Stimulated activated naive CD8-positive, alpha-beta T cell treated with anti-CD3 and anti-CD28 coated beads, Interleukin-15, Interleukin-2, amounts not matched to agents 100 ng/mL and 50 ng/mL, for 24 hours (primary cell): ENCODE measurements at regions not wholly inside any gene's neighbourhood (a gene's known extent, or its start where the extent isn't known, plus 50 kb on each side); places are given as distances from the start of the nearest gene placed in this dataset.
"Not testable (repeated sequence)": the region's sequence is repeated elsewhere in the genome, so short reads cannot be mapped to it uniquely, and the experiment has no call there.

ENCODE experiments used
- H3K27ac Mint-ChIP-seq: one replicate; pipeline ENCODE4 v1.8.0; 2021; ENCODE audit warnings: mild to moderate bottlenecking, mixed read lengths
- H3K27me3 Mint-ChIP-seq: one replicate; pipeline ENCODE4 v1.8.0; 2021; ENCODE audit warnings: mixed read lengths
- H3K36me3 Mint-ChIP-seq: one replicate; pipeline ENCODE4 v1.8.0; 2021; ENCODE audit warnings: low read depth, mixed read lengths
- H3K4me1 Mint-ChIP-seq: one replicate; pipeline ENCODE4 v1.8.0; 2021; ENCODE audit warnings: low read depth, mixed read lengths
- H3K4me3 Mint-ChIP-seq: one replicate; pipeline ENCODE4 v1.8.0; 2021; ENCODE audit warnings: mild to moderate bottlenecking, mixed read lengths
- H3K9me3 Mint-ChIP-seq: one replicate; pipeline ENCODE4 v1.8.0; 2021; ENCODE audit warnings: mixed read lengths

DNA sequence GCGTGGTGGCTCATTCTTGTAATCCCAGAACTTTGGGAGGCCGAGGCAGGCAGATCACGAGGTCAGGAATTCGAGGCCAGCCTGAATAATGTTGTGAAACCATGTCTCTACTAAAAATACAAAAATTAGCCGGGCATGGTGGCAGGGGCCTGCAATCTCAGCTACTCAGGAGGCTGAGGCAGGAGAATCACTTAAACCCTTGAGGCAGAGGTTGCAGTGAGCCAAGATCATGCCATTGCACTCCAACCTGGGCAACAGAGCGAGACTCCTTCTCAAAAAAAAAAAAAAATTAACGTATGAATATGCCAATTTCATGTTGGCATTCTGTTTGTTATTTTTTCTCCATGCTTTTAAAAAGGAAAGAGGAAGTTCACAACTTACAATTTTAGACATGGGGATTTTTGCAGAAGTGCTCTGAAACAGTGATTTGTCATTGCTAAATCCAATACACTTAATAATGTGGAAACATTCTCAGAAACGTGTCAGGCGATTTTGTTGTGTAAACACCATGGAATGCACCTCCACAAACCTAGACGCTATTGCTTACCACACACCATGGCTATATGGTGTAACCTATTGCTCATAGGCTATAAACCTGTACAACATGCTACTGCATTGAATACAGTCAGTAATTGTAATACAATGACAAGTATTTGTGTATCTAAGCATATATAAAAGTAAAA is 115.9 kb upstream of the PCDH20 start:
- Mint-ChIP-seq H3K9me3 (no peaks in the 10 kb centered on the region), H3K36me3 (no peaks in the 10 kb centered on the region), H3K27me3 (no peaks in the 10 kb centered on the region), H3K27ac (no peak overlapping the region), H3K4me3 (no peak overlapping the region), H3K4me1 (no peaks in the 10 kb centered on the region)

- H3K36me3 Mint-ChIP-seq, H3K9me3 Mint-ChIP-seq, H3K27ac Mint-ChIP-seq, H3K4me3 Mint-ChIP-seq, H3K27me3 Mint-ChIP-seq, H3K4me1 Mint-ChIP-seq: not testable (repeated sequence)
Measured at GRCh38 chr13:61519214-61519613, 103.6 kb upstream of the PCDH20 start.

- no peaks in the 10 kb centered on the region for H3K27me3 Mint-ChIP-seq
- H3K36me3 Mint-ChIP-seq, result no peaks in the 10 kb centered on the region
- H3K4me3 Mint-ChIP-seq, result no peak overlapping the region
- no peak overlapping the region for H3K27ac Mint-ChIP-seq
- H3K4me1 Mint-ChIP-seq, result no peaks in the 10 kb centered on the region
- peaks cover 13% of the 10 kb centered on the region for H3K9me3 Mint-ChIP-seq
Measured at GRCh38 chr13:61508936-61509335, 93.3 kb upstream of the PCDH20 start.

DNA sequence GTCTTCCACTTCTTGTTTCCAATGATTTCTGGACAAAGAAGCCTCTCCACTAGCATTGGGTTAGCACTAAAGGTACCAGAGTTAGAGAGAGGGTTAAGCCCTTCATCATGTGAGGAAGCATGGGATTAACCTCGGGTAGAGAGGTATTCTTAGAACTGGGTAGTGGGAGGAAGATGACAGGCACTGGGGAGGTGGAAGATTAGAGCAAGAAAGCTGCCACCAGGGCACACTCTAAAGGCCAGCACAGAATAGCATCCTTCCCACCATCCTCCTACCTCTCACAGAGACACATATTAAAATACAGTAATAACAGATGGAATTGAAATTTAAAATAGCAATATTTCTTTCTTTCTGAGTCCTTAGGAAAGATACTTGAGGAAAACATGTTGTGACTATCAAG is 84.5 kb upstream of the PCDH20 start:
- no peak overlapping the region for H3K4me3 Mint-ChIP-seq
- H3K36me3 Mint-ChIP-seq, result no peaks in the 10 kb centered on the region
- no peak overlapping the region for H3K27ac Mint-ChIP-seq
- H3K4me1 Mint-ChIP-seq, result no peaks in the 10 kb centered on the region
- peaks cover 3% of the 10 kb centered on the region for H3K9me3 Mint-ChIP-seq
- no peaks in the 10 kb centered on the region for H3K27me3 Mint-ChIP-seq

DNA sequence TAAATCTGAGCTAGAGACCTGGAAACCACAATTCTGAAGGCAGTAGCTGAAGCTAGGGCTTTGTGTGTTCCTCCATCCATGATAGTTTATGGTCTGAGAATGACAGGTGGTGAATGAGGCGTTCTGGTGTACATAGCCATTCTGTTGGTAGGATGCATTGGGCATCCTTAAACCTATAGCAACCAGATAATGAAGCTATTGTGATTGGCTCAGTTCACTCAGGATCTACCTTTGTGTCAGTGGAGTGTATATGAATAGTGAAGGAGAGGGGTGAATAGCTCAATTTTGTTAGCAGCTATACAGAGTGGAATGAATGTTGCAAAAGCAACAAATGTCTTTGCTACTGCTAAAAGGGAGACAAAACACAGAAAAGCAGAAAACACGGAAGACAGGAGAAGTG is 80.0 kb upstream of the PCDH20 start:
- Mint-ChIP-seq H3K9me3 (peaks cover 3% of the 10 kb centered on the region), H3K36me3 (no peaks in the 10 kb centered on the region), H3K4me1 (no peaks in the 10 kb centered on the region), H3K27me3 (no peaks in the 10 kb centered on the region), H3K4me3 (no peak overlapping the region), H3K27ac (no peak overlapping the region)

- not testable (repeated sequence) for H3K36me3 Mint-ChIP-seq, H3K4me3 Mint-ChIP-seq, H3K27ac Mint-ChIP-seq, H3K4me1 Mint-ChIP-seq, H3K27me3 Mint-ChIP-seq, H3K9me3 Mint-ChIP-seq
Measured at GRCh38 chr13:61493556-61493955, 77.9 kb upstream of the PCDH20 start.

DNA sequence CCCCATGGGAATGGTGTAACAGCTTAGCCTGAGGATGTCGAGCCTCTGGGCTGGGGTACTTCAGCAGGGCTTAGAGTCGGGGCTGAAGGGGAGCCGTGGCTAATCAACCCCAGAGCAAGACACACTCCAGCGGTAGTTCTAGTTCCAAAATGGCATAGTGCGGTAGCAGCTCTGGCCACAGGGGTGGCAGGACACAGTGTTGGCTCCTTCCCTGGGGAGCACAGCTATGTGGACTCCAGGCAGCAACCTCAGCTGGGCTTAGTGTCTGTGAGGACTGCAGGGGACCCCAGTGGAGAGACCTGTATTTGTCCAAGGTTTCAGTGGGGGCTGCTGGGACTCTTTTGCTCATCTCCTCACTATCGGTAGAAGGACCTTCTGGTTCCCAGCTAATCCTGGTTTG is 70.8 kb upstream of the PCDH20 start:
- no peaks in the 10 kb centered on the region for H3K36me3 Mint-ChIP-seq
- H3K27me3 Mint-ChIP-seq, result no peaks in the 10 kb centered on the region
- H3K4me3 Mint-ChIP-seq, result no peak overlapping the region
- no peak overlapping the region for H3K27ac Mint-ChIP-seq
- H3K9me3 Mint-ChIP-seq, result no peaks in the 10 kb centered on the region
- no peaks in the 10 kb centered on the region for H3K4me1 Mint-ChIP-seq

GRCh38 chr13:61485128-61485765 is 69.6 kb upstream of the PCDH20 start:
- Mint-ChIP-seq H3K27me3 (no peaks in the 10 kb centered on the region), H3K9me3 (no peaks in the 10 kb centered on the region), H3K36me3 (no peaks in the 10 kb centered on the region), H3K4me1 (no peaks in the 10 kb centered on the region), H3K4me3 (no peak overlapping the region), H3K27ac (no peak overlapping the region)

- no peaks in the 10 kb centered on the region for H3K27me3 Mint-ChIP-seq
- no peak overlapping the region for H3K27ac Mint-ChIP-seq
- peaks cover 9% of the 10 kb centered on the region for H3K9me3 Mint-ChIP-seq
- H3K4me3 Mint-ChIP-seq, result no peak overlapping the region
- no peaks in the 10 kb centered on the region for H3K4me1 Mint-ChIP-seq
- H3K36me3 Mint-ChIP-seq, result no peaks in the 10 kb centered on the region
Measured at GRCh38 chr13:61477619-61478018, 62.0 kb upstream of the PCDH20 start.

DNA sequence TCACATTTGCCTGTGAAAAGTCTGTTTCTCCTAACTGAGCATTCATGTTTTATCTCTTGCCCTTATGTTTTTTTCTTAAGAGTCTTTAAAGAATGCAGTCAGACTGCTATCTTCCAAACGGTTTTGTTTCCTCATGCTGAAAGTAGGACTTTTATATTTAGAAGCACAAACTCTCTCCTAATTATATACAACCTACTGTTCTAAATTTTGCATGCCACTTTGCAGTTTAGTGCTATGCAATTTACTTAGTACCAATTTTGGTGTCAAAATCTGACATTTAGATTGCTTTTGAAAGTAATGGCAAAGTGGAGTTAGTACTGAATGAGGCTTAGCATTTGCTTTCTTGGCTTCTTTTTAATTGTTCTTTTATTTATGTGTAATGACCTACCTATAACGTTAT is 55.1 kb upstream of the PCDH20 start:
- H3K27ac Mint-ChIP-seq, result no peak overlapping the region
- H3K36me3 Mint-ChIP-seq, result no peaks in the 10 kb centered on the region
- H3K4me1 Mint-ChIP-seq, result no peaks in the 10 kb centered on the region

DNA sequence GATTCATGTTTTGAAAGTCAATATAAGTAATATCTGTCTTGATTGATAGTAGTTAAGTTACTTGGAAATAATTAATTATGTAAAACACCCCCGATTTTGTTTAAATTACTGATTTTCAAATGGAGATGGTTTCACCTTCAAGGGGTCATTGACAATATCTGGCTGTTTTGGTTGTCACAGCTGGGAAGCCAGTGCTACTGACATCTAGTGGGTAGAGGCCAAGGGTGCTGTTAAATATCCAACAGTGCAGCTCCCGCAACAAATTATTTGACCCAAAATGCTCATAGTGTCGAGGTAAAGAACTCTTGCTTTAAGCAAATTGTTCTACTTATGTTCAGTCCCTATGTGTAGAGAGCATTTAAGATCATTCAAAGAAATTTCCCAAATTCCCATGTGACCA is 50.6 kb upstream of the PCDH20 start:
- H3K27me3 Mint-ChIP-seq, result no peaks in the 10 kb centered on the region
- H3K9me3 Mint-ChIP-seq, result no peaks in the 10 kb centered on the region
- no peaks in the 10 kb centered on the region for H3K36me3 Mint-ChIP-seq
- no peak overlapping the region for H3K27ac Mint-ChIP-seq
- H3K4me3 Mint-ChIP-seq, result no peak overlapping the region
- no peaks in the 10 kb centered on the region for H3K4me1 Mint-ChIP-seq

More for the DNA sequence above, 55.1 kb upstream of the PCDH20 start:
- no peaks in the 10 kb centered on the region for H3K9me3 Mint-ChIP-seq
- H3K27me3 Mint-ChIP-seq, result no peaks in the 10 kb centered on the region
- H3K4me3 Mint-ChIP-seq, result no peak overlapping the region
